Activated gamma-delta T cell treated with Interleukin-2 at 50 U/mL for 16 hours (primary cell): ENCODE measurements at regions not wholly inside any gene's neighbourhood (a gene's known extent, or its start where the extent isn't known, plus 50 kb on each side); places are given as distances from the start of the nearest gene placed in this dataset.

Experiments
- DNase-seq: peaks from one replicate; pipeline ENCODE4 v3.0.0-alpha.2; 2020

DNA sequence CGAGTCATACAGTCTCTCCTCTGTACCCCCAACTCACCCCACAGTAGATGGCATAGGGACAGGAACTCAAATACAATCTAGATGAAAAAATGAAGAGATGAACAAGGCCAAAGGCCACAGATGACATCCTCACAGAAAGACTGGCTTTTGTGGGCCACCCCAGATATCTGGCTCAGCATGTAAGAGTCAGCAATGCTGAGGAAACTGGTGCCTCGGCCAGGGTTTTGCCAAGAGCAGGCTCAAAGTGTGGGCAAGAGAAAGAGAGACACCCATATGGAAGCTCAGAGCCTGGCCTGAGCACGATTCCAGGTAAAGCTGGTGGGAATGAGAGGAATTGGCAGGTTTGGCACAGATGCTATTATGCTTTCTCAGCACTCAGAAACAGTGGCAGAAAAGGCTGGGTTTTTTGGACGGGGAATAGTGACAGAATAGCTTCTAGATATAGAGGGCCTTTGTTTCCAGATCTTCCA is 460.6 kb downstream of the FOXO1 start:
- no peak for DNase-seq

DNA sequence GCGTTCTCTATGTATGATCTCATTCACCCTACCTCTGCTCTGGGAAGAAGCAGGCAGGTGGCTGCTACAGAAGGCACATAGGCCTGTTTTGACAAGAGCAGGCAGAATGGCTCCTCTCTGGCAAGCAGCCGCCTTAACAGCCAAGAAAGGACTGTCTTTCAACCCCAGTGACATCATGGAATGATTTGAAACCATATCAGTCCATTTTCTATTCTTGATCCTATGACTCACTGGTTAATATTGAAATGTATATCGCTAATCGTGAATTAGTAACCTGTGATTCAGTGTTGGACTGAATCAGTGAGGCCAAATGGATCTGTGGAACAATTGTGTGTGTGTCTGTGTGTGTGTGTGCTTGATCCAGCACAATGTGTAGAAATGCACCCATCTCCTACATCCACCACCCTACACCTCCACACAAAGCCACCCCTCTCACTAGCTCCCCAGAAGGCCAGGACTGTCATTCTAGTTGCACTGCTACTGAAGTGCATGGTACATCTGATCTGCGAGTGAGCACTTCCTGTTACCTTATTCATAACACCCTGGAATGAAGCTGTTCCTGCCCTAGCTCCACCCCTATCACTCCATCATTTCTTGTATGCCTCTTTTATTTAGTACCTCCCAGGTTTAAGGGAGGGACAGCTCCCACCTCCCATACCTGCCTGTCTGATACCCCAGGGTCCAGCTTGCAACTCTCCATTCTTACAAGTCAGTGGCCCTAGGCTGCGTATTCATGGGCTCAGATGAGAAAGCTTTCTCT is 460.0 kb downstream of the FOXO1 start:
- peak; percentile 28 for DNase-seq

DNA sequence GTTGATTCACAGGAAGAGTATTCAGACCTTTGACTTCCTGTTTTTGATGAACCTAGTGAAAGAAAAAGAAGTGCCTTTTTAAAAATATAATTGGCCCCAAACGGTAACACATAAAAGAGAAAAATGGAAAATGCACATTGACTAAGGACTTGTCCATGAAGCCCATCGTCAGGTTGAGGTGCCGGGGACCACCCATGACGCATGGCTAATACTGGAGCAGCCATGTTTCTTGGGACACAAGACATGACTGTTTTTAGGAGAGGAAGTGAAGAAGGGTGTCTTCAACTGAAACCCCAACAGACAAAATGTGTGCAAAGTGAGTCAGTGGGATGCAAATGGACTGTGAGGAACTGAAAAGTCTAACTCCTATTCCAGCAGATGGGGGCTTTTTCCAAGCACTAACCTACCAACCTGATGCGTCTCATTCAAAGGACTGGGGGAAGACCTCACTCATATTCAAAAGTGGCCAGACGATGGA is 459.4 kb downstream of the FOXO1 start:
- DNase-seq = no peak

DNA sequence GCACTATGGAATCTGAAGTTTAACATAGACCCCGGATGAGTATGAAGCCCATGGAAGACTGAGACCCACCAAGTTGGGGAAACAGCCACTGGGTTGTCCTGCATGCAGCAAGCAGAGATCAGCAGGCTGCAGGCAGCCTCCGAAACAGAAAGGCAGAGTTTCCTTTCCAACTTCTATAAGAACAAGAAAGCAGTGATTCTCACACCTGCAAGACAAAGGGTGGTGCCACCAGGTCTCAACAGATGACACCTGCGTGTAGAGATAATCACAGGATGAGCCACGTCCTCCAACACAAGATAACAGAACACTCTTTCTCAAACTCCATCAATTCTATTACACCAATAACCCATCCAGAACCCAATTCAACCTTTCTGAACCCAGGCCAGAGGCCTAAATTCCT is 457.9 kb downstream of the FOXO1 start:
- no peak for DNase-seq

DNA sequence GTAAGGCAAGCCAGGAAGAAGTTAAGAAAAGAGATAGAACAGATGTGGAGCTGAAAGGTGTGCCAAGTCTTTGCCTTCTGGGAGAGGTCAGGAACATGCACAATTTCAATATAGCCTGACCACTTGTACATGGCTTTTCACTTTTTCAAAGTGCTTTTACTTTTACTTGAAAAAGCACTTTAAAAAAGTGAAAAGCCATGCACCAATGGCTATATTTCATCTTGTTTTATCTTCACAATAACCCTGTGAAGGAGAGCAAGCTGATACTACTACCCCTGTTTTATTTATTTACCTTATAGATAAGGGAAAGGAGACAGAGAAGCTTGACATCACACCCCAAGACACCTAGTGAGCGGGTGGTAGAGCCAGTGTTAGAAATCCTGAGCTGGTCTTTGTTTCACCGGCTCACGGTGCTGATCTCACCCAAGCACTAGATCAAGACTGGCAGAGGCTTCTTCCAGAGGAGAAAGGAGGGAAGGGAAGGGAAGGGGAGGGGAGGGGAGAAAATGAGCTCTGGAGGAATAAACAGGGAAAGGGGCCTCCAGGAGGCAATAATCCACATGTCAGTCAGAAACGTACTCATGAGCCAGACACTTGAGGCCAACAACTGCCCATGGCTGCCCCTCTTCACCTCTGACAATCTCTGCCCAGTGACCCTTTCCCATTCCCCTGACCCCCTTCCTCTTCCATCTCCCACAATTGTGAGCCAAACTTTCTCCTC is 455.4 kb downstream of the FOXO1 start:
- no peak for DNase-seq

DNA sequence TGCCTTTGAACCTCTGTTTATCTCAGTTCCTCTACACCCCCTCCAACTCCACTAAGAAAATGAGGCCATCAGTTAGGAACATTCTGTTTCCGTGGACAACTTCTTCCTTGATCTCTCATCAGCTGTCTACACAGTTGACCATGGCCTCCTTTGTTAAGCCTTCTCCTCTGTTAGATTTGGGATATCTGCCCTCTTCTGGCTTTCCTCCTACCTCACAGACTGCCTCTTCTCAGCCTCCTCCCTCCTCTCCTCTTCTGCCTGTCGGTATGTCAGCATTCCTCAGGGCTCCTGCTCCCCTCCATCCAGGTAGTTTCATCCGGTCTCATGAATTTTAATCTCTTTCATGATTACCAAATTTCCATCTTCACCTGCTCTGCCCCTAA is 454.9 kb downstream of the FOXO1 start:
- DNase-seq = no peak

DNA sequence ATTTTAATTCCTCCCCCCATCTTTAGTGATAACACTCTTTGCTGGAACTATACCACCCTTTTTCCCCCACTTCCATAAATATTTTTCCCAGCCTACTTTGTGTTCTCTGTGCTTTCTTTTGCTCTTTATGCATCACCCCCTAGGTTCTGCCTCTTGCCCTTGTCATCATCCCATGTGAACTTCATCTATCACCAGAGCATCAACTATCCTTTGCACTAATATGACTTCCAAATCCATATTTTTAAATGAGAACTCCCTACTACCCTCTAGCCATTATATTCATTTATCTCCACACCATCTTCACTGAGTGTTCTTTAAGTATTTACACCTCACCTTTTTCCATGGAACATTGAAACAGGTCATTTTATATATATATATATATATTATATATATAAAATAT is 452.7 kb downstream of the FOXO1 start:
- DNase-seq = no peak

DNA sequence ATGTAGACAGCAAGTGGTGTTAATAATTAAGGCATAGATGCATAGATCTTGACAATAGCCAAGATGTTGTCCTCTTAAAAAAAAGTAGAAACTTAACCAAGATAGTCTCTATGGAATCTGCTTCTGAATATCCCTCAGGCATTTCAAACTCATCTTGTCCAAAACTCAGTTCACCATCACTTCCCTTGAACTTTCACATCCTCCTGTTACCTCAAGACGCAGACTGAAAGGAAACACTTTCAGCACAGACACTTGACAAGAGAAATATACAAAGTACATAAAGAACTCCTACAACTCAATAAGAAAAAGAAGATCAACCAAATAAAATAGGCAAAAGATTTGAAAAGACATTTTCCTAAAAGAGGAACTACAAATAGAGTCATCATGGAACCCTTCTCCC is 451.1 kb downstream of the FOXO1 start:
- no peak for DNase-seq

DNA sequence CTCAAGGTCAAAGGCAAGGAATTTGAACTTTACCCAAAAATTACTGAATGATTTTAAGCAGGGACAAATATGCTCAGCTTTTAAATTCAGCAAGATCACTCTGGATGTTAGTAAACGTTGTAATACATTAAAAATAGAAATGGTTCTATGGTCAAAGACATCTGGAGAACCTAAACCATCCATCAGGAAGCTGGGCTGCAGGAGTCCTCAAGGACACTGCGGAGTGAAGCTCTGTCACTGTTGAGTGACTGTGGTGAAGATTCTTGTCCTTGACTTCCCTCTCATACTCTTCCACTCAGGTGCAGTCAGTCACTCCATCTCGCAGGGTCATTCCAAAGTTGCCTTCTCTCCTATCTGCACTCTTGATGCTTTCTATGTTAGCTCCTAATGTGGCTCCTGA is 450.7 kb downstream of the FOXO1 start:
- DNase-seq = no peak

DNA sequence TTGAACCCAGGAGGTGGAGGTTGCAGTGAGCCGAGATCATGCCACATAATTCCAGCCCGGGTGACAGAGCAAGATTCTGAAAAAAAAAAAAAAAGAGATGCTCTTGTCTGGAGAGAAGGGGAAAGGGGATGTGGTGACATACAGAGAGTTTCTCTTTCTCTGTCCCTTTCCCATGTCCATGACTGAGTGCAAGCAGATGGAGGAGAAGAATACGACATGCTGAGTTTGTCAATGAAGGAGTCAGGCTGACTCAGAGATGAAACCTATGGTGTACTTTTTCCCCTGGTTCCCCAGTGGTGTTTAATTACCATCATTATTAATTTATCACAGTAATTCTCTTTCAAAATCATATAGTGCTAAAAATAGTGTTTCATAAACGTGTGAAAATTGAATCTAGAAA is 448.8 kb downstream of the FOXO1 start:
- DNase-seq = no peak

DNA sequence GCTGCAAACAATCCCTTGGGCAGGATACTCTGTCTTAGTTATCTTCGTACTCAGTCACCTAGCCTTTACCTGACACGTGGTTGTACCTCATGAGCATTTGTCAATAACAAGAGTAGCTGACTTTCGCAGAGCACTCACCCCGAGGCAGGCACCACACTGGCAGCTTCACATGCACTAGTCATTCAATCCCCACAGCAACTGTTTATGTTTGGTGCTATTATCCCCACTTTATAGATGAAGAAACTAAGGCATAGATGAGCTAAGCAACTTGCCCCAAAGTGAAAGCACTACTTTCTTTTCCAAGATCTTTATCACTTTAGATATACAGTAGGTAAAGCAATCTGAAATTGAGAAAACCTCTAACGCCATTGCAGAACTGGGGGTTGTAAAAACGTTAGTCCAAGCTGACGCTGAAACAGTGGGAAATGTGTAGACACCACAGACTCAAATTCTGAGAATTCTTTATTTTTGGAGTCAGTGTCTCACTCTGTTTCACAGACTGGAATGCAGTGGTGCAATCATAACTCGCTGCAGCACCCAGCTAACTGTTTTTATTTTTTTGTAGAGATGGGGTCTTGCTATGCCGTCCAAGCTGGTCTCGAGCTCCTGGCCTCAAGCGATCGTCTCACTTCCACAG is 446.0 kb downstream of the FOXO1 start:
- DNase-seq = no peak

DNA sequence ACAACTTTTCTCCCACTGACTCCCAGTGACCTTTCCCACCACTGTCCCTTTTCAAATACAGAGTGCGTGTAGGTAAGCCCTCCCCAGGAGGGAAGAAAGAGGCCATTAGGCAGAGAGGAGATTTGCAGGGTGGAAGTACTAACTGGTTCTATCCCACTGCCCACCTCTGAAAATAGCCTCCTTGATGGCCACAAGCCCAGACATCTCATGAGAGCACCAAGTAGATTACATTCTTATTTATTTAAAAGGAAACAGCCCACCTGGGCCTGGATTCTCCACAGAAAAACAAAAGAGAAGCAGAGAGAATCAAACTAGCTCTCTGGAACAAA is 445.3 kb downstream of the FOXO1 start:
- no peak for DNase-seq

DNA sequence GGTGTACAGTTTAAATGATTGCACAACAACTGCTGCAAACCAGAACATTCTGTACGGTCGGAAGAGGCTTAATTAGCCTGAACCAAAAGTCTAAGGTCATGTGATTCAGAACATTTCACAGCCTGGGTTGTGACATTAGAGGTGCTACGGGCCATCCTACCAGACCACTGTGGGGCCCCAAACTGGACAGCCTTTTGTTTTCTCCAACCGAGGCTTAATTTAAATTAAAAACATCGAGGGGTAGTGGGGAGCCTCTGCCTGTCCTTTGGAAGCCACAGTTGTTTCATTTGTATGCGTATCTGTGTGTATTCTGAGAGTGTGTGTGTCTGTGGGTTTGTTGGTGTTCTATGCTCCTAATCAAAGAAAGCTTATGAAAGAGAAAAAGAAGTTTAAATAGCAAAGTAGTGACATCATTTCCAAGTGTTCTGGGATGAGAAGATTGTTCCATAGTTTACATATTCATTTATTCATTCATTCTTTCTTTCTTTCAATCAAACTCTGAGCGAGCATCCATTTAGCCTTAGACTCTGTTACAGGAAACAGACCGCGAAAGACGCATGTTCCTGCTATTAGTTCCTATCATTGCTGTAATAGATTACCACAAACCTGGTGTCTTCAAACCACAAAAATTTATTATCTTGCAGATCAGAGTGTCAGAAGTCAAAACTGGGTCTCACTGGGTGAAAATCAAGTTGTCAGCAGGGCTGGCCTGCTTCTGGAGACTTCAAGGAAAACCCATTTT is 444.8 kb downstream of the FOXO1 start:
- DNase-seq = no peak

DNA sequence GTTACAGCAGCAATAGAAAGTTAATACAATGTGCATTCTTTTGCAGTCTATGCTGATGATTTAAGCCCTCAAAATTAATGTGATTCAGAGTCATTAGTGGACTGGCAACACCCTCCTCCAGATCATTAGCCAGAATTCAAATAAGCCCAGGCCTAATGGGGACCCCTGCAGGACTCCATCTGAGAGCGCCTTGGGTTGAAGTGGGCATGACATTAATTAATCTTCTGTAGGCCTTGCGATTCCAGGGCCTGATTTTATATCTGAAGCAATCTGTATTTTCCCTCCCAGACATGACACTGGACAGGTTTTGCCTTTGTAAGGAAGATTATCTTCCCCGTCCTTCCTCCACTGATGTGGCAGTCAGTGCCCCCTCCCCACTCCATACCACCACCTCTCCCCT is 442.9 kb downstream of the FOXO1 start:
- DNase-seq = no peak

DNA sequence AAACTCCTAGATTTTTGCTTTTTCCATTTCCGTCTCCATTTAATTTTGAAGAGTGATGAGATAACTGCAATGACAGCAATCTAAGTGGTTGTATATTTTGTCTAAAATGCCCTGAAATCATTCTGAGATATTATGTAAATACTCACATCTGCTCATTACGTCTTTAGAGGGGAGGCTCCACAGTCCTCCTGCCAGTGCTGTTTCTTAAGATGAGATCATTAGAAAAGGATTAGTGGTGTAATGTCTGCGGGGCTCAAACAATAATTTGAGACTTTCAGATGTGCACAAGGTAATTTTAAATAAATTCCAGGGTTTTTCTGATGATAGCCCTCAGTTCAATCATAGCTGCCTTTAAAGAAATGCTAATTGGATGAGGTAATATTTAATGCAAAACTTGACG is 437.9 kb downstream of the FOXO1 start:
- no peak for DNase-seq

DNA sequence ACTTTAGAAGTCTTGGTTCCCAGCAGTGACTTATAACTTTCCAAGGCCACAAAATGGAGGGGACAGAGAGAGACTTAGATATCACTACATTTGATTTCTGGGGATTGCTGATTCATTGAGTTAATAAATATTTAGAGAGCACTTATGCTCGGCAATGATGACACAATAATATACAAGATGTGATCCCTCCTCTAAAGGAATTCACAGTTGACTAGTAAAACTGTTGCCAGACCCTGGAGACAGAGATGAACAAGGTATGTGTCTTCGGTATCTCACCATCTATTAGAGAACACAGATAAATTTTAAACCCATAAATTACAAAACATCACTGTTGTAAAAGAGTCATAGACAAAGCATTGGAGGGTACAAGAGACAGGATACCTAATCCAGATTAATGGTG is 437.5 kb downstream of the FOXO1 start:
- DNase-seq = no peak

DNA sequence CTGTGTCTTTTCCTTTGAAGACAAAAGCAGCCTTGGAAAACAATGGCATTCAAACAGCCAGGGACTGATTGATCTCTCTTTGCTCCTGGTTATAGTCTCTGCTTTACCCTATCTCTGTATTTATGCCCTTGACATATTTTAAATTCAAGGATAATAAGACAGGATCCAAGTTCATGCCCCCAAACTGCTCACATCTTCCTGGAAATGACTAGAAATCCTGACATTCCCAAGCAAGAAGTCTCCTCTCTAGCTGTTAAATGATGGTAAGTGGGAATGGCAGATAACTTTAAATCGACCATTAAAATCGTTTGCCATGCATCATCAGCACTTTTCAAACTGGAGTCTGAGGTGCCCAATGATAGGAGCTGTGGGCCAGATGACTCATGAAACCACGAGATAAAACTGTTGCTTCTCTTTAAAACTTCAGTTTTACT is 435.6 kb downstream of the FOXO1 start:
- no peak for DNase-seq

DNA sequence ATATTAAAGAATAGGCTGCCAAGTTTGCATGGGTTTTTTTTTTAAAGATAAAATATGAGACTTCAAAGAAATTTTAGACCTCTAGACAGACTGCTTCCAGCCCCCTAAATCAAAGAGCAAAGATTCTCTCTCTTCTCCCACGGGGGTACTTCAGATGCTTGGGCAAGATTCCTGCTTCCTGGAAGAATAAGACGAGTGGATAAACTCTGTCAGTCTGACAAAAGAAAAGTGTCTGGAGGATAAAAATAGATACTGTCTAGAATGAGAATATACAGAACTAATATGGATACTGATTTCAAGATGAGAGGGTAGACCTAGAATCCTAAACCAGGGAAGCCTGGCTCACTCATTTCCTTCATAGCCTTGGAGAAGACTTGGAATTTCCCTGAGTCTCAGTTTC is 435.1 kb downstream of the FOXO1 start:
- DNase-seq = no peak

DNA sequence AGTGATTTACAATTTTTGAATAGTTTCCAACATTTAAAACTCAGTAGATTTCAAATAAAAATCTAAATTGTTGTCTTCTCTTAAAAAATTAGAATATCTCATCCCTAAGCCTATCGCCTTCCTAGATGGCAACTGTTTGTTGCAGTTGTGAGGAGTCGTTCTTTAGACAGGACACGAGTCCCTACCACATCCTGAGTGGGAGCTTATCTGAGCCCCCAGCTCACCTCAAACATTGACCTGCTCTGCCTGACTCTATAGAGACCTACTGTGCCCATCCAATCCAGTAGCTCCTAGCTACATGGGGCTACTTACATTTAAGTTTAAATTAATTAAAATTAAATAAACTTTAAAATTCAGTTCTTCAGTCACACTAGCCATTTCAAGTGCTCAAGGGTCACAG is 434.7 kb downstream of the FOXO1 start:
- no peak for DNase-seq

DNA sequence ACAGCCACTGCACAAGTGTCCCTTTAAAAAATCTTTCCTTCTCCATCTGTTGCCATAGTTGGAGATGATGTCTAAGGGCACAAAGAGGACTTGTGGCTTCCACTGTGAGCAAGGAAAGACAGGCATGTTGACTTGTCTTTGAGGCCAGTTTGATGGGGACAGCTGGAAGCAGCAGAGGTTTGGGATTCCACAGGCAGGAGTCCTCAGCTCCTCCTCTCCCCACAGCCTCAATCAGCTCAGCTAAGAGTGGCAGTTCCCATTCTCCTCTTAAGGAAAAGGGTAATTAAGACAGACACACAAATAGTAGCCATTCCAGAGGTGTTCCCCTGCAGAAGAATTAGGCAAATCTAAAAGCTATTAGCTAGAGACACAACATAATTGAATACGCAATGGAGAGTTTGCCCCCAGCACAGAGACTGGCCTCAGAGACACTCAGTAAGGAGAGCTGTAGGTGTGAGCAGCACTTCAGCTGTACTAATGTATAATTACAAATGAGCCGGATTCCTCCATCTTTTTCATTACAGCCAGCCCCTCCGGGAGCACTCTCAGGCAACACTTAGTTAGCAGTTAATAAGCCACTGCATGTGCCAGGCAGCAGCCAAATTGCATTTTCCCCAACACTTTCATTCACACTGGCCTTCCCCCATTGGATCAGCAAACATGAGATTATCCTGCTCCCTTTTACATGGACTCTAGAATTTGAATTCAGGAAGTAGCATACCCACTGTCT is 434.0 kb downstream of the FOXO1 start:
- DNase-seq = no peak

DNA sequence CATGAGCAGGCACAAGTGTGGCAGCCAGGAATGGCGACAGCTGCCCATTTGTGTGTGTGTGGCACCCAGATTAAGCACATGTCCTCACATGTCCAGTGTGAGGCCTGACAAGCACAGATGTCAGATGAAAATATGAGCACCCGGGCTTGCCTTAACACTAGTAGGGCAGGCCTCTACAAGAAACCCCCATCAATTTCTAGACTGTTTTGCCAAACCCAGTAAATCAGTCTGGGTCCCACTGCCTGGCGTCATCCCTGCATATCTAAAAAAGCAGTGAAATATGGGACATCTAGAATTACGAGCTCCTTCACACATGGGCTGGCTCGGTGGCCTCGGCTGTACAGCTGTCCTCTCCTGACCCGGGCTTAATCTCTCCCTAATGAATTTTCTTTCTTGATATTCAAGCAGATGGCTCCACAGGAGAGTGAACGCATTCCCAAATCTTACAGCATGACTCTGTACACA is 432.7 kb downstream of the FOXO1 start:
- no peak for DNase-seq

DNA sequence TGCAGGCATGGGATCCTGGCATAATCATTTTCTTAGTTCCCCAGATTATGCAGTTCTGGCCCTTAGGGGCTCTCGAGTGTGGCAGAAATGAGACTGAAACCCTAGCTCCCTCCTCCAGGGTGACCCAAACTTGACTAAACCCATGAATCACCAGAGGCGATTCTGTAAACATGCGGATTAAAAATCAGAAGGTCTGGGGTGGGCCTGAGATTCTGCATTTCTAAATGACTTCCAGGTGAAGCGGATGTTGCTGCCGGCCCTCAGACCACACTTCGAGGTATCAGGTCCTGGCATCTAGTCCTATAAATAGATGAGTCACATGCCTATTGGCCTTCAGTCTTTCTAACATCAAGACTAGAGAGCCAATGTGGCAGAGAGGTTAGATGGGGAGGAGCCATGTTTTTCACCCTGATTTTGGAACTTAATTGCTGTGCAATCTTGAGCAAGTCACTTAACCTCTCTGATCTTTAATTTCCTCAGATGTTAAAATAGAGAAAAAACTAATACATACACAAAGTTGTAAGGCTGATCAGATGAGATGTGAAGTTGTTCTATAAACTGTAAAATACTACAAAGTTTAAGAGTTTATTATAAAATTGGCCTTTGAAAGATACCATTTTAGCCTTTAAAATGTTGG is 431.2 kb downstream of the FOXO1 start:
- no peak for DNase-seq
